ENCODE measurements at regions not wholly inside any gene's neighbourhood (a gene's known extent, or its start where the extent isn't known, plus 50 kb on each side); places are given as distances from the start of the nearest gene placed in this dataset.
"Not testable (repeated sequence)": the region's sequence is repeated elsewhere in the genome, so short reads cannot be mapped to it uniquely, and the experiment has no call there.

- Mint-ChIP-seq H3K36me3 (ENCODE audit: low read depth) (peaks cover 3% of the 10 kb centered on the region), H3K27ac (no peak overlapping the region), H3K9me3 (peaks cover 26% of the 10 kb centered on the region), H3K27me3 (no peaks in the 10 kb centered on the region), H3K4me3 (no peak overlapping the region), H3K4me1 (no peaks in the 10 kb centered on the region)
- DNase-seq (no peak), ATAC-seq (no peak)
Observed at GRCh38 chr3:110291886-110292501, 779.6 kb upstream of the NECTIN3 start.

GRCh38 chr3:110293660-110294059 is 778.0 kb upstream of the NECTIN3 start:
- Mint-ChIP-seq H3K9me3 (peaks cover 25% of the 10 kb centered on the region), H3K4me1 (no peaks in the 10 kb centered on the region), H3K4me3 (no peak overlapping the region), H3K27me3 (no peaks in the 10 kb centered on the region), H3K36me3 (ENCODE audit: low read depth) (peaks cover 3% of the 10 kb centered on the region), H3K27ac (no peak overlapping the region)
- DNase-seq: no peak
- peak; percentile 59 for ATAC-seq

- Mint-ChIP-seq H3K27me3 (no peaks in the 10 kb centered on the region), H3K36me3 (ENCODE audit: low read depth) (peaks cover 3% of the 10 kb centered on the region), H3K9me3 (peaks cover 21% of the 10 kb centered on the region), H3K4me1 (no peaks in the 10 kb centered on the region), H3K27ac (no peak overlapping the region), H3K4me3 (no peak overlapping the region)
- no peak for DNase-seq
- no peak for ATAC-seq
Observed at GRCh38 chr3:110296885-110297284, 774.7 kb upstream of the NECTIN3 start.

GRCh38 chr3:110301781-110302180 is 769.8 kb upstream of the NECTIN3 start:
- H3K36me3 Mint-ChIP-seq (ENCODE audit: low read depth): no peaks in the 10 kb centered on the region
- H3K4me3 Mint-ChIP-seq: no peak overlapping the region
- H3K9me3 Mint-ChIP-seq: no peaks in the 10 kb centered on the region
- no peak overlapping the region for H3K27ac Mint-ChIP-seq
- DNase-seq (no peak), ATAC-seq (no peak)
- no peaks in the 10 kb centered on the region for H3K27me3 Mint-ChIP-seq
- H3K4me1 Mint-ChIP-seq: peaks cover 3% of the 10 kb centered on the region

DNA sequence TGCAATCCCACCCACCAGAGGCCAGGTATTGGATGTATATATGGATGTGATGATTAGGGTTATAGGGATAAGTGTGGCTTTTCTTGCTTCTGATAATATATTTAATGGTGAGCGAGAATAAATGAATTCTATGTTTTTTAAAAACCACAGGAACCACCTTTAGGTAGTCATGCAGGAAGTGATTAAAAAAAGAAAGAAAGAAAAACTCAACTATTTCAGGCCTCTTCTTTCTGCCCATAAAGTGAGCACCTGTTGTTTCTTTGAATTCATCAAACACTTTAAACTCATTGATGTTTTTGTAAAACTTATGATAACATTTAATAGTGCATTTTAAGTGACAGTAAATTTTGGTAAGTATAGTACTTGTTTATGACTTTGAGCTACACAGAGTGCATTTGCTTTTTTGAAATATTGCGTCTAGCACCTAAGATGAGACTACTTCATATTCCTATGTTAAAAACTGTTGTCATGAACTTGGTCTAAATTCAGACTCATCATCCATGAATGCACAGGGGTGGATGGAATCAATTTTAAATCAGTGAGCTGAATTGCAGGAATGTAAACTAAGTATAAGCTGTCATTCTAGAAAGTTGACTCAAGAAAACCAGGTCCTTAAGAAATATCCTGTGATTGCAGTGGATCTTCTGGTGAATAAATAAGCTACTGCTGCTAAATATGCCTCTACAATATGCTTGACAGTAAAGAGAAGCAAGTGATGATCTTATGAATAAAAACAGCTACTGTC is 764.4 kb upstream of the NECTIN3 start:
- Mint-ChIP-seq H3K4me3 (no peak overlapping the region), H3K4me1 (peaks cover 10% of the 10 kb centered on the region), H3K27me3 (no peaks in the 10 kb centered on the region), H3K9me3 (no peaks in the 10 kb centered on the region), H3K27ac (no peak overlapping the region), H3K36me3 (ENCODE audit: low read depth) (no peaks in the 10 kb centered on the region)
- no peak for ATAC-seq
- DNase-seq: no peak

DNA sequence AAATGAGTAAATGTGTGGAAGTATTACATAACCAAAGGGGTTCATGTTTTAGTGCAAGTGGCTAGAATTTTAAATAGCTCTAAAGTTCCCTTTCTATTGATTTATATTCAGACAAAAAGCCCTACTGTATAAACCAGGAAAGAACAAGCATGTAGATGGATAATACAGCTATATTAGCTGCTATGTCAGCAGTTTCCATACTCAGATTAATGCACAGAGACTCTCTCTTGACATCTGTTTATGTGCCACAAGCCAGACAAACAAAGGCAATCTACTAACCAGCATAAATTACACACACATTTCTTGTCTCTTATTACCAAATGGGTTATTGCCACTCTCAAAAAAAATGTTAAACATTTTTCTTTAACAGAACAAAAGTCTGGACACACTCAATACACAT is 760.1 kb upstream of the NECTIN3 start:
- Mint-ChIP-seq H3K27me3 (no peaks in the 10 kb centered on the region), H3K36me3 (ENCODE audit: low read depth) (no peaks in the 10 kb centered on the region), H3K4me3 (no peak overlapping the region), H3K27ac (no peak overlapping the region), H3K9me3 (no peaks in the 10 kb centered on the region), H3K4me1 (peaks cover 10% of the 10 kb centered on the region)
- DNase-seq (no peak), ATAC-seq (no peak)

GRCh38 chr3:110314512-110315114 is 757.0 kb upstream of the NECTIN3 start:
- Mint-ChIP-seq H3K36me3 (ENCODE audit: low read depth) (no peaks in the 10 kb centered on the region), H3K9me3 (no peaks in the 10 kb centered on the region), H3K4me1 (peaks cover 1% of the 10 kb centered on the region), H3K27me3 (no peaks in the 10 kb centered on the region), H3K27ac (no peak overlapping the region), H3K4me3 (no peak overlapping the region)
- ATAC-seq (peak; percentile 57), DNase-seq (peak; percentile 37)

DNA sequence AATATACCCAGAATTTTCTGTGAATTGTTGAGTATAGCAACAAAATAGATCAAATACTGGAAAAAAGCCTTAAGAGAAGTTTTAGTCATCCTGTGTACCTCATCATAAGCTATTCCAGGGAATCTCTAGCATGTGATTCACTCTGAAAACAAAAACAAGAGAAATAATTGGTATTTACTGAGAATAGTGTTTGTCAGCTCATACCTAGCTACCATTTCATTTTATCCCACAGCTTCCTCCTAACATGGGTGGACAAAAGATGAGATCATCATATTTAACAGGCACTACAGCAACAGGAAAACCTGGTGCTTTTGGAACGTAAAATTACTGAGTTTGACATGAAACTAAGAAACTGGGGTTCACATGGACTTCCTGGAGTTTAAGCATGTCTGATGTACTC is 753.5 kb upstream of the NECTIN3 start:
- no peaks in the 10 kb centered on the region for H3K36me3 Mint-ChIP-seq (ENCODE audit: low read depth)
- H3K4me1 Mint-ChIP-seq: peaks cover 1% of the 10 kb centered on the region

DNA sequence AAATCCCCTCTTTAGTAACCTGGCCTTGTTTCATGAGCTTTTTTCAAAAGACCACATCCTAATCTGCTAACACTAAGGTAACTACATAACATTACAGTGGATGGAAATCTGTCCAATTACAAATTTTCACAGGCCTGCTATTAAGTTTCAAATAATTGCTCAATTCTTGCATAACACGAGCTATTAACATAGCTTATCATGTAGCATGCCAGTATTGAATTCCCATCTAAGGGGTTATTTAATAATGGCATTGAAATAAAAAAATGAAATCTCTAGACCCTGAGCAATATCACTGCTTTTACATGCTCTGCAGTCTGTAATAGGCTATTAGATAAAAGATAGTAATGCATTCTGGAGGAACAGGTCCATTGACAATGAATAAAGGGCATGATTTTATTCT is 748.3 kb upstream of the NECTIN3 start:
- Mint-ChIP-seq H3K36me3 (ENCODE audit: low read depth) (no peaks in the 10 kb centered on the region), H3K27ac (no peak overlapping the region), H3K4me1 (no peaks in the 10 kb centered on the region), H3K27me3 (no peaks in the 10 kb centered on the region), H3K9me3 (no peaks in the 10 kb centered on the region), H3K4me3 (no peak overlapping the region)
- no peak for DNase-seq
- ATAC-seq: no peak

More for the DNA sequence above, 753.5 kb upstream of the NECTIN3 start:
- Mint-ChIP-seq H3K4me3 (no peak overlapping the region), H3K27me3 (no peaks in the 10 kb centered on the region), H3K27ac (no peak overlapping the region), H3K9me3 (no peaks in the 10 kb centered on the region)
- DNase-seq (no peak), ATAC-seq (no peak)

- no peaks in the 10 kb centered on the region for H3K27me3 Mint-ChIP-seq
- no peak for ATAC-seq
- H3K4me3 Mint-ChIP-seq: no peak overlapping the region
- no peak for DNase-seq
- H3K4me1 Mint-ChIP-seq: no peaks in the 10 kb centered on the region
- H3K9me3 Mint-ChIP-seq: no peaks in the 10 kb centered on the region
- no peaks in the 10 kb centered on the region for H3K36me3 Mint-ChIP-seq (ENCODE audit: low read depth)
- no peak overlapping the region for H3K27ac Mint-ChIP-seq
Observed at GRCh38 chr3:110324171-110324705, 747.4 kb upstream of the NECTIN3 start.

- Mint-ChIP-seq H3K4me1 (no peaks in the 10 kb centered on the region), H3K27me3 (peaks cover 2% of the 10 kb centered on the region), H3K27ac (no peak overlapping the region), H3K4me3 (no peak overlapping the region), H3K36me3 (ENCODE audit: low read depth) (no peaks in the 10 kb centered on the region), H3K9me3 (peaks cover under 1% of the 10 kb centered on the region)
- no peak for ATAC-seq
- DNase-seq: no peak
Observed at GRCh38 chr3:110327870-110328269, 743.7 kb upstream of the NECTIN3 start.

DNA sequence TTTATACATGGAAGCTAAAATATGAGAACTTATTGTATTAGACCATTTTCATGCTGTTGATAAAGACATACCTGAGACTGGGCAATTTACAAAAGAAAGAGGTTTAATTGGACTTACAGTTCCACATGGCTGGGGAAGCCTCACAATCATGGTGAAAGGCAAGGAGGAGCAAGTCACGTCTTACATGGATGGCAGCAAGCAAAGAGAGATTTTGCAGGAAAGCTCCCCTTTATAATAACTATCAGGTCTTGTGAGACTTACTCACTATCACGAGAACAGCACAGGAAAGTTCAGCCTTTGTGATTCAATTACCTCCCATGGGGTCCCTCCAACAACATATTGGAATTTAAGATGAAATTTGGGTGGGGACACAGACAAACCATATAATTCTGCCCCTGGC is 740.1 kb upstream of the NECTIN3 start:
- not testable (repeated sequence) for H3K9me3 Mint-ChIP-seq; H3K27ac Mint-ChIP-seq; H3K4me1 Mint-ChIP-seq; H3K4me3 Mint-ChIP-seq; ATAC-seq; H3K36me3 Mint-ChIP-seq (ENCODE audit: low read depth); H3K27me3 Mint-ChIP-seq; DNase-seq

- H3K4me1 Mint-ChIP-seq: no peaks in the 10 kb centered on the region
- H3K4me3 Mint-ChIP-seq: no peak overlapping the region
- peaks cover 7% of the 10 kb centered on the region for H3K9me3 Mint-ChIP-seq
- ATAC-seq (no peak), DNase-seq (no peak)
- no peak overlapping the region for H3K27ac Mint-ChIP-seq
- H3K36me3 Mint-ChIP-seq (ENCODE audit: low read depth): no peaks in the 10 kb centered on the region
- peaks cover 4% of the 10 kb centered on the region for H3K27me3 Mint-ChIP-seq
Observed at GRCh38 chr3:110332629-110333028, 739.0 kb upstream of the NECTIN3 start.

DNA sequence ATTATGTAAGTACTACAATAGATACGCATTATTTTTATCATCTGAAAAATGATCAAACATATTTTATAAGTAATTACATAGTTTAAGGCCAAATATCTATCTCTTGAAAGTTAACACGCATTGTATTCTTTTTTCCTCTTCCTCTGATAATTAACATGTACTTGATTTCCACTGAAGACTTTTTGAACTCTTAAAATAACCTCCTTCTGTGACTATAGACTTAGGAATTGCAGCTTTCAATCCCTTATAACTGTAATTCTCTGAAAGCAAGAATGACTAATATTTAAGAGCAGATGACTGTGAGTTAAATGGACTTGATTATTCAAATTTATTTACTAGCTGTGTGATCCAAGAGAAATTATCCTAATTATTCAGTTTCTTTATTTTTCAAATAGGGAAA is 730.6 kb upstream of the NECTIN3 start:
- Mint-ChIP-seq H3K27me3 (peaks cover 5% of the 10 kb centered on the region), H3K4me1 (no peaks in the 10 kb centered on the region), H3K27ac (no peak overlapping the region), H3K9me3 (peaks cover 4% of the 10 kb centered on the region), H3K36me3 (ENCODE audit: low read depth) (no peaks in the 10 kb centered on the region), H3K4me3 (no peak overlapping the region)
- DNase-seq (no peak), ATAC-seq (no peak)

- H3K4me3 Mint-ChIP-seq: no peak overlapping the region
- H3K36me3 Mint-ChIP-seq (ENCODE audit: low read depth): no peaks in the 10 kb centered on the region
- H3K4me1 Mint-ChIP-seq: no peaks in the 10 kb centered on the region
- H3K9me3 Mint-ChIP-seq: no peaks in the 10 kb centered on the region
- no peaks in the 10 kb centered on the region for H3K27me3 Mint-ChIP-seq
- H3K27ac Mint-ChIP-seq: no peak overlapping the region
- DNase-seq (no peak), ATAC-seq (no peak)
Observed at GRCh38 chr3:110343376-110343775, 728.2 kb upstream of the NECTIN3 start.

Measured in activated naive CD8-positive, alpha-beta T cell treated with anti-CD3 and anti-CD28 coated beads, Interleukin-2, amount 50 U/mL, for 24 hours (primary cell).